GM04504 (cell line): ENCODE measurements at regions not wholly inside any gene's neighbourhood (a gene's known extent, or its start where the extent isn't known, plus 50 kb on each side); places are given as distances from the start of the nearest gene placed in this dataset.
"Not testable (repeated sequence)": the region's sequence is repeated elsewhere in the genome, so short reads cannot be mapped to it uniquely, and the experiment has no call there.

Source experiments
- DNase-seq: peaks from one replicate; pipeline ENCODE4 v3.0.0-alpha.2; 2012; ENCODE audit warnings: low read depth

DNA sequence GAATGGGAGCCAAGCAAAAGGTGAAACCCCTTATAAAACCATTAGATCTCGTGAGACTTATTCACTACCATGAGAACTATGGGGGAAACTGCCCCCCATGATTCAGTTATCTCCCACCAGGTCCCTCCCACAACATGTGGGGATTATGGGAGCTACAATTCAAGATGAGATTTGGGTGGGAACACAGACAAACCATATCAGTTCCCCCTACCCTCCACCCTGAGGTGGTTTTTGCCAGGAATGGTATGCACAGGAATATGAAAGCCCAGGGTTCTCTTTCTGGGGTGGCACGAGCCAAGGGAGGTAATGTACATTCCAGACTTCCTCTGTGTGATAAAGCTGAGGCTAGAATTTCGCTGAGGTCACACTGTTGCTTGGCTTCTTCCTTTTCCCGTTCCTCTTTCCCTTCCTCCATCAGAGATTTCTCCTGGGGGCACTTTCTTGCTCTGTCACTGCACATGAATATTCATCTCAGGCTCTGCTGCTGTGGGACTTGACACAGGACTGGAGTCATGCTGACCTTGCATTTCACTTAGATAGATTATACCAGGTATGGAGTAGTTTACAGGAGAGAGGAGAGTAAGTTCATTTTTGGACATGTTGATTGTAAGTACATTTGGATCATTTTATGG, 347.0 kb upstream of the MTPN start:
- DNase-seq: no peak

DNA sequence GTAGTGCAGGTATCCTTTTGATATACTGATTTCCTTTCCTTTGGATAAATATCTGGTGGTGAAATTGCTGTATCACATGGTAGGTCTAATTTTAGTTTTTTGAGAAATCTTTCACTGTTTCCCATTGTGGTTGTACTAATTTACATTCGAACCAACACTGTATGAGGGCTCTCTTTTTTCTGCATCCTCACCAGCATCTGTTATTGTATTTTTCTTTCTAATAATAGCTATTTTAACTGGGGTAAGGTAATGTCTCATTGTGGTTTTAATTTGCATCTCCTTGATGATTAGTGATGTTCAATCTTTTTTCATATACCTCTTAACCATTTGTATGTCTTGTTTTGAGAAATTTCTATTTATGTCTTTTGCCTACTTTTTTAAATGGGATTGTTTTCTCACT, 335.4 kb upstream of the MTPN start:
- no peak for DNase-seq

DNA sequence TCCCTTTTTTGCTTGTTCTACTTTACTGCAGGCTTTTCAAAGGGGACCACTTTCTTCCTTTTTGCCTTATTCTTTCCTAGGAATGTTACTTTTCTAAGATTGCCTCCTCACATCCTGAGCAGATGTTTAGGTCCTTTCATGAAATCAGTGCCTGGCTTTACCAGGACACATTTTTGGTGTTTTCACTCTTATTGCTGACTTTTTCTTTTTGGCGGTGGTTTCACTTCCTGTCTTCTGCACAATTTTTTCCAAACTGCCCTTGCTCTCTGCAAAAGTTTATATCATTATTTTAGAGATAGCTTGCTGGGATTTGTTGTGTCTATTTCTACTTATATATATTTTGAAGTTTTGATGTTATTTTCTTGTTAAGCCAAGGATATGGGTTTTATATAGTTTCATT, 332.2 kb upstream of the MTPN start:
- no peak for DNase-seq

DNA sequence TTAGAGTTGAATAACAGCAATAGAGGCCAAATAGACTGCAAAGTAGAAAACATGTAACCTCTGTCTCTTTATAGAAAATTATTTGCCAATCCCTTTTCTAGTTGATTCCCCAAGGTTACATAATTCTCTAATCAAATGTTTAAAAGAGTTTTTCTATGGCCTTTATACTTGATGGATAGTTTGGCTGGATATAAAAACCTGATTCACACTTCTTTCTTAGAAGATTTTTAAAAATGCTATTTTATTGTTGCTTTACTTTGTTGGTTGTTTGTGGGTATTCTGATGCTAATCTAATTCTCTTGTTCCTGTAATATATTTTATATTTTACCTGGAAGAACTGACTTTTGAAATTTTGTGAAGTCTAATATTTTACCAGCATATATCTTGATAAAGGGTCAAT, 331.1 kb upstream of the MTPN start:
- no peak for DNase-seq

DNA sequence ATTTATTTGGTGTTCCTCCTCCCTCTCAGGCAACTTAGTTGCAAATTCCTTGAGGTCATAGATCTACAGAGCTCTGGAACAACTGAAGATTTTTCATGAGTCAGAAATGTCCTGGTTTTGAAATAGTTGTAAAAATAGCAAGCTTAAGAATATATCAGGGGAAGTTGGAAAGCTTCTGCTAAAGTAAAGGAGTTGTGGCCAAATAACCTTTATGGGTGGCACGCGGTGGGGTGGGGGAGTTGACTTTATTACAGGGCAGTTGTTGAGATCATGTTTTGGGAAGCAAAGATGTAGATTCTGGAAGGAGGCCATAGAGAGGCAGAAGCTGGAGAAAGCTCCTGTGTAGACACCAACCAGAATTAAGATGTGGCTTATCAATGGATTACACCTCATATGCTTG, 326.0 kb upstream of the MTPN start:
- no peak for DNase-seq

DNA sequence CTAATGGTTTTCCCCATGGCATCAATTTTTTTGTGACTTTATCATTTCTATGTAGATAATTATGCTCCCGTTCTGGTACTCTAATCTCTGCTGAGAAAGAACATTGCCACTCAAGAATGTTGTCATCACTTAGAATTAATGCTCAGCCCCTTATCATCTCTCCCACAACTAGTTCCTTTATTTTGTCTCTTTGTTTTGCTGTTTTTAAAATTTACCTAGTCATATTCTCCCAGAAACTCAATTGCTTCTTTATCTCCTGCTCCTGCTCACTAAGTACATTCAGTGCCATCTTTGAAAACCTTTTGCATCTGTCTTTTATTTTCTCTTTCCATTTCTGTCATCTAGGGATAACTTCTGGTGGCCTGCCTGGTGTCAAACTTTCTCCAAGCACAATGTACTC, 324.9 kb upstream of the MTPN start:
- DNase-seq: no peak

DNA sequence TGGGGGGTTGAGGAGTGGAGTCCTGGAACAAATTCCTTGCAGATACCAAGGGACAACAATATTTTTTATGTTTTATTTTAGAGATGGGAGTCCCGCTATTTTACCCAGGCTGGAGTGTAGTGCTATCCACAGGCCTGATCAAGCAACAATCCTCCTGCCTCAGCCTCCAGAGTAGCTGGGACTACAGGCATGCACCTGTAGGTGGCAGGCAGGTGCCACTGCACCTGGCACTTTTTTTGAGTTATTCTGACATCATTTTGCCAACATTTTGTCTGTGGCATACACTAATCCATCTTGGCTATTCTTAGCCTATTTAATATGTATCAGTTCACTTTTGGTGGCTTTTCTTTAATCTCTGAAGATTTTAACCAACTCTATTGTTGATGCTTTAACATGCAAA, 317.8 kb upstream of the MTPN start:
- DNase-seq: no peak

DNA sequence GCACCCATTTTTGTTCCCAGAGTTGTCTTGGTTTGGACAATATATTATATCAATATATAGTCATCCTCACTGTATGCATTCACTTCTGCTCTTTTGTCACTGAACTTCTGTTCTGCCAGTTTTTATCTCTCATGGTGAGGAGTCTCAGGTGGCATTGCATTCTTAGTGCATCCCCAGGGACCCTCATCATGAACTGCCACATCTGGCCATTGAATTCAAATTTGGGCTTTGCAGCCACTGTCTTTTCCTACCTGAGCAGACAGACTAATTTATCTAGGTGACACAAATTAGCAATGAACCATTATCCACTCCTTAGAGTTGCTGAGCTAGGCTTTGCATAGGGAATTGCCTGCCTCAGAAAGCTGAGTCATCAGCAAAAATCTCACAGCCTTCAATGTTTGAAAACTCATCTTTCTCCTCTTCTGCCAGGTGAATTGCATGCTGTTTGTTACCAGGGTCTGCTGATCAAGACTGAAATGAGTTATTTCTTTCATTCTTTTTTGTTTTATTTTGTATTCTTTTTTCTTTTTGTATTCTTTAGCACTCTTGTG, 316.8 kb upstream of the MTPN start:
- no peak for DNase-seq

DNA sequence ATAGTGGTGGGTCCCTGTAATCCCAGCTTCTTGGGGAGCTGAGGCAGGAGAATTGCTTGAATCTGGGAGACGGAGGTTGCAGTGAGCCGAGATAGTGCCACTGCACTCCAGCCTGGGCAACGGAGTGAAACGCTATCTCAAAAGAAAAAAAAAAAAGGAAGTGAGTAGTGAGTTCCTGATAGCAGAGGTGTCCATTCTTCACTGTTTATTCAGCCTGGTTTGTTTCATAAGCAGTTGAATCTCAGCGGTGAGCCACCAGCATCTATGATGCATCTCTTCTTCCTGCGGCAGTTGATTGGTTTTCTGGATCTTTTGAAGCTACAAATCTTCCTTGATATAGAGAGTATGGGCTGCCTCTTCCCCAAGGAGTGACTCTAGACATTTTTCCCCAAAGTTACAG, 316.1 kb upstream of the MTPN start:
- DNase-seq: no peak

DNA sequence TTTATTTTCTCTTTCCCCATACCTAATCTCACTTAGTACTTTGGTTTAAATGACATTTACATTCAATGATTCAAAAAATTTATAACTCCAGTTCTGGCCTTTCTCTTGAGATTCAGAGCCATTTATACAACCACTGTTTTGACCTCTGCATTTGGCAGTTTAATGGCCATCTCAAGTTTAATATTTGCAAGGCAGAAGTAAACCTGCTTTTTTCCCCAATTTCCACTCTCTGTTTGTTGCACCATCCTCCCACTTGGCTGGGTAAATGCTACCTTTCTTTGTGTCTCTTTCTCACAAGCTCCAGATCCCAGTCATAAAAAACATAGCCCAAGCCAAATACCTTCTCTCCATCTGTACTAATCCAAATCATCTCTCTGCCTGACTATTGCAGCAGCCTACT, 315.2 kb upstream of the MTPN start:
- DNase-seq: no peak

DNA sequence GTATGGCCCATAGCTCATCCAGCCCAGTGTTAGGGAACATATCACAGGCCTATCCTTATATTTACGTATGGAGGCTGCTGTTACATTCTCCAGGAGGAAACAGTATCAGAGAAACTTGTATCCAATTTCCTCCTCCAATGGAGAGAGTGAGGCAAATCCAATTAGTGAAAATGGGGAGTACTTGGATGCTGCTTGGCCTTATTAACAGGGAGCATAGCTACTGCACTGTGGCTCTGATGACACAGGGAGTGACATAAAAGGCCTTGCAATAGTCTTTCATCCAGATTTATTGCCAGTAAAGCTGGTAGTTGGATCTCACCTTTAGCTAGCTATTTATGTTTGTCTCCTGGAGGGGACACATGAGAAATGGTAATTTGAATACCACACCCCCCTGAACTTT, 313.2 kb upstream of the MTPN start:
- no peak for DNase-seq

DNA sequence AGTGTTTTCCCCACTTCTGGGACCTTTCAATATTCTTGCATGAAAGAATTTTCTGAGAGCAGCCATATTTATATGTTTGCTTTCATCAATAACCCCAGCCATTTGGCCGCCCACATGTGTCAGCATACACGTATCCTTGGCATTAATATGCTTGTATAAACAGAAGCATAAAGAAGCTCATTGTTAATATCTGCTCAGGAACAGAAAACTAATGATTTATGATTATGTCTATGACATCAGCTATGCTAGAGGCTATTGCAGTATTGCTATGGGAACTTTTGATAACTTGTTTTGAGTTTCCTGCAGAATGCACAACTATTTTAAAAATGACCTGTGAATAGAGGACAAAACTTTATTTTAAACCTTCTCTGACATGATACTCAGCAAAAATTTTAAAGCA, 300.9 kb upstream of the MTPN start:
- no peak for DNase-seq

DNA sequence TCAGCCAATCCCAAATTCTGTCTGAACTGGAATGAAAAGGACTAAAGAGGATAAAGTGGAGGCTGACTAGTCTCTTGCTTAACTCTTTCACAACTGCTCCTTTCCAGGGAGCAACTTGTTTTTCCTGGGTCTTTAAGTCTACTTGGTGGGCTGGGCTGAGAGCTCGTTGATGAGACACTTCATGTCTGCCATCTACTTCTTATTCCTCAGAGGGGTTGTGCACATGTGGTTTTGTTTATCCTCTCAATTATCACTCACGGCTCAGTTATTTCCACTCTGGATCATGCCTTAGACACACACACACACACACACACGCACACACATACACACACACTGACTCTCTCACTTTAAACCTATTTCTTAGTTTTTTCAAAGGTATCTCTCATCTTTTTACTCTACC, 298.6 kb upstream of the MTPN start:
- no peak for DNase-seq

DNA sequence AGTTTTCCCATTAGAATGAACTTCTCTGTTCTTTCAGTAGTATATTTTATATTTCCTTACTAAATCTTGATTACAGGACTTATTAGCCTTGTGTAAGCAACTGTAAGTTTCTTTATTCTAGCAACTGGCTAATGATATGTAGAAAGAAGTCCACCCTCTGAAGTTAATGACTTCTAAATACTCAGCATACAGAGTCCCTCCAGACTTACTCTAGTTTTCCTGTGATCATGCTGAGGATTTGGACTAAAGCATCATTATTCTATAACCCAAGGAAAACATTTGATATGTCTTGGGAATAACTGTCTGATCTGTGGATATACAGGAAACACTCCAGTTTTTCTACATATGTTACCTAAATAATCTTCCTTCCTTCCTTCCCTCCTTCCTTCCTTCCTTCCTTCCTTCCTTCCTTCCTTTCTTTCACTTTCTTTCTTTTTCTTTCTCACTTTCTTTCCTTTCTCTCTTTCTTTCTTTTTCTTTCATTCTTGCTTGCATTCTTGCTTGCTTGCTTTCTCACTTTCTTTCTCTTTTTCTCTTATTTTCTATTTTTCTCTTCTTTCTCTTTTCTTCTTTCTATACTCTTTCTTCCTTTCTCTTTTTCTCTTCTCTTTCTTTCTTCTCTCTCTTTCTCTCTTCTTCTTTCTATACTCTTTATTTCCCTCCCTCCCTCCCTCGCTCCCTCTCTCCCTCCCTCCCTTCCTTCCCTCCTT, 297.6 kb upstream of the MTPN start:
- no peak for DNase-seq

DNA sequence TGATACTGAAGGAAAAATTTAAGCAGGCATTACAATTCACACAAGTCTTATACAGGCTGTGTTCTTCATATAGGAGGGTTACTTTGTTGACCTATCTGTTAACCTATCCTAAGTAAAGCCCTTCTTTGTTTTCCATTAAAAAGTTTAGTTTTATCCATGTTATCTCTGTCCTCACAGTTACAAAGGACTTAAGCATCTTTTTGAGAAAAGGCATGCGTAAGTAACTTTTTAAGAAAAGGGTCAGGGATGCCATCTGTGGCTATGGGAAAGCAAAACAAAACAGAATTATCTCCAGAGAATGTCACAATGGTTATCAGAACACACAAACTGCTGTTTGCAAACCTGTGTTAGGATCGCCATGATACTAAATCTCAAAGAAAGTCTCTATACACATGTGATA, 295.8 kb upstream of the MTPN start:
- no peak for DNase-seq

DNA sequence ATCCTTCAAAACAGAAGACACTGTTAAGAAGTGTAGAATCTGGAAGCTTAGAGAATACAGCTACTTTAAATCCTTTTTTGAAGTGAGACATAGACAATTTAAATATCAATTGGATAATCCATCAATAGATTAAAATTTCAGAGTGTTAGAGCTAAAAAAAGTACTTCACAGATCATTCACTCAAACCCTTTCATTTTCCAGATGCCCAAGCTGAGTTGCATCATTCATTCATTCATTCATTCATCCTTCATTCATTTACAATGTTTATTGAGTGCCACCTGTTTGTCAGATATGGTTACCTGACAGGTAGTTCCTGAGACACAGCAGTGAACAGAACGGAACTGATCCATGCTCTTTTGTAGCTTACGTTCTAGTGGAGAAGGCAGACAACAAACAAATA, 290.7 kb upstream of the MTPN start:
- DNase-seq: no peak

DNA sequence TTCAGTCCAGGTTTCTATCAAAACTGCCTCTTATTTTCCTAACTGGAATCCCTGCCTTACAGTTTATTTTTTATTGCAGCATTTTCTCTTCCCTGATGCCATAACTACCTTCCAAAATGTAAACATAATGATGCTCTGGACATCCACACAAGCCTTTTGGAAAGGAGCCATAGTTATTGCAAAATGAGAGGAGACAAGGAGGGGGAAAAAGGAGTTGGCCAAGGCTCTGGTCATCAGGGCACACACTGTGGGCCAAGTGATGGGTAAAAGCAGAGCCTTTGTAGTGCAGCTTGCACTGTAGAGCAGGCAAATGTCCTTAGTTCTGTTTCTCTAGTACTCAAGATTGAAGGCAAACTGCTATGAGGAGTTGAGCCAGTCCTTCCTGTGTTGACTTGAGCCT, 289.3 kb upstream of the MTPN start:
- DNase-seq: no peak

DNA sequence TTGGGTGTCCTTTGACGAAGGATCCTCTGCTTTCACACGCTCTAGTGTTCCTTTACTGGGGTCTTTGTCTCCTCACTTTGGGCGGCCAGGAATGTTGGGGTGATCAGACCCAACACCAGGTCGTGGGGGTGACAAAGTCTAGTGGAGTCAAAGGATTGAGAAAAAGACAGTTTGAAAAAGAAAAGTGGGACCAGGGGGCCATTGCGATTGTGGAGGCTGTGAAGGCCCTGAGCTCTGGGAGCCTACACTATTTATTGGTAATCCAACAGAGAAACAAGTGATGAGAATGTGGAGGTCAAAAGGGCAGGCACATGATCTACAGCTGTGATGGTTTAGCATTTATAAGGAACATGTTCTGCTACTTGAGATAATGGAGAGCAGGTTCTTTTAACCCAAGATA, 287.1 kb upstream of the MTPN start:
- DNase-seq: not testable (repeated sequence)

DNA sequence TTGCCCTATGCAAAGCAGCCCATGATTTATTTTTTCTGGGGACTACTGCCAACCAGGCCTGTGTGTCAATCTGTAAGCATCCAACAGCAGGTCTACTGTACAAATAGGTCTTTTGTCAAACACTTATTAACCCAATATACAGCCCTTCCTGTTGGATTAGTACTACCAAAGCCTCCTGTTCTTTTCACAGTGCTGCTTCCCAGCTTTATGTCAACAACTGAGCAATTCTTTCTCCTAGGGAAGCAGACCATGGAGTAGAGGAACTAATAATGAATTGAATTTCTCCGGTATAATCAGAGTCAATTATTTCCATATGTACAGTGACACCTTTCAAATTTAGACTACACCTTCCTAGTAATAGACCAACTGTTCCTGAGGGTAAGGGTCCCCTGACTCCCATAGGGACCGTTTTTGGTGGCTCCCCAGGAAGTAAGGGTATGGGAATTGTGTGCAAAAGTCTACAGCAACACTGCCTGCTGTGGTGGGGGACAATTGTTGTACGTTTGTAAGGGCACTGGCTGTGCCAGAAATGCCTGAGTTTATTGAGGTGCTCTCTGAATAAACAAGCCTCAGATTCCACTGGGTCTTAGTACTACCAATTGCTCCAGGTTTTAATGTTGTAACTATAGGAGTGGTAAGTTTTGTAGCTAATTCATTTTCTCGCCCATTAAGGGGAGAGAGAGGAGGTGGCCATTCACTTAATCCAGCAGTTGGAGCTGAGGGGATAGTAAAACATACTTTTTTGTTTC, 286.1 kb upstream of the MTPN start:
- DNase-seq: not testable (repeated sequence)

DNA sequence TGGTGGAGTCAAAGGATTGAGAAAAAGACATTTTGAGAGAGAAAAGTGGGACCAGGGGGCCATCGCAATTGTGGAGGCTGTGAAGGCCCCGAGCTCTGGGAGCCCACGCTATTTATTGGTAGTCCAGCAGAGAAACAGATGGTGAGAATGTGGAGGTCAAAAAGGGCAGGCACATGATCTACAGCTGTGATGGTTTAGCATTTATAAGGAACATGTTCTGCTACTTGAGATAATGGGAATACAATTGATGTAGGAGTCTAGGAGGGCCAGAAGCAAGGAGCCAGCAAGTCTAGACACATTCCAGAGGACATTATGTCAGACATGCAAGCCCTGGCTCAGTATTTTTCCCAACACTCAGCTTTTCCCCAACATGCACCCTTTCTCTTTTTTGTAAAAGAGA, 283.4 kb upstream of the MTPN start:
- DNase-seq: not testable (repeated sequence)

DNA sequence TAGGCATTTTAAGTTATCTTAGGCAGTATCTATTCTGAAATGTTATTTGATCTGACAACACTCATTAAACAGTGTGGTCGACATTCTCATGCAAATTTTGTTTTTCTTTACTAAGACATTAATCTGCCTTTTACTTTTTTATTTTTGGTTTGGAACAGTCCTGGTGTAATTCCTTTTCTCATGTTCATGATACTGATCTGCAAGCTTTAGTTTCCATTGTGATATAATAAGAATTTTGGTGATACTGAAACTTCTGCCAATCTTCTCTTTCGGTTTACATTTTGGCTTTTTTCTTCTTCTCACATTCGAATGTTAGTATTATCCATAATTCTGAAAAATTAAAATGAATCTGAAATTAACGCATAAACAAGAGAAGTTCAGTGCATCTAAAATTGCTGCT, 281.9 kb upstream of the MTPN start:
- DNase-seq: no peak

DNA sequence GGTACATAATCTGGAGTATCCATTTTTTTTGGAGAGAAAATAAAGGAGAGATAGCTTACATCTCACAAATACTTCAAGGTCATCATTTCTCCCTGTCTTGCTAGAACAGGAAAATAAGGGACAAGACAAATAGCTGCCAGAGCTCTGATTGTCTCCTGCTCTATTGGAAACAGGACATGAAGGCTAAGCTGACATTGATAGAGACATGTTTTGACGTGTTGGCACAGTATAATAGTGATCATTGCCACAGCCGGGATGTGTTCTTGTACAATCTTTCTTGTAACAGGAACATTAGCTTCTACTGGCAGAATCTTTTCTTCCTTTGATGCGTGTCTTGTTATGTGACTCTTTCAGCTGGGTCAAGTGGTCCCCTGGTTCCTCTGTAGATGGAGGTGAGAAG, 279.3 kb upstream of the MTPN start:
- no peak for DNase-seq

DNA sequence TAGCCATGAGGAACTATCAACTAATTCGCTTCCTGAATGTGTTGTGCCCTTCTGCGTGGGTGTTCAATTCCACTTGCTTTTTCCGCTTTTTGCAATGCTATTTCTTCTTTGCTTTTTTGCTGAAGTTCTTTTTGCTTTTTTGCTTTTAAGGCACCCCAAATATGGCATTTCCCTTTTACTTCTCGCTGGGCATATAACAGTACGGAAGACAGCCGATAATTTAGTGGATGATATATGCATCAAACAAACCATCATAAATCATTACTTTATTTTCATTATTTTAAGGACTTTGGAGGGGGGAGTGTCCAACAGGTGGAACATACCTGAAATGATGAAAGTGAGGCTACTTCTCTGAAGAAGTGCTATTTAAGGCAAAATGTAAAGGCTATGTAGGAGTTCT, 277.0 kb upstream of the MTPN start:
- no peak for DNase-seq
